ENCODE measurements at regions not wholly inside any gene's neighbourhood (a gene's known extent, or its start where the extent isn't known, plus 50 kb on each side); places are given as distances from the start of the nearest gene placed in this dataset.

- Histone ChIP-seq H3K27ac (ENCODE audit: low read depth, low read length) (no peak overlapping the region), H3F3A (ENCODE audit: control insufficient read depth, insufficient read depth) (no peaks in the 10 kb centered on the region), H3K36me3 (ENCODE audit: control insufficient read depth, low read length) (no peaks in the 10 kb centered on the region), H3K27me3 (ENCODE audit: control insufficient read depth, low read length) (no peaks in the 10 kb centered on the region), H3K4me1 (ENCODE audit: control insufficient read depth, low read length) (no peaks in the 10 kb centered on the region), H4K20me1 (ENCODE audit: control insufficient read depth, insufficient read depth, low read depth, low read length) (no peaks in the 10 kb centered on the region), H3K9me3 (ENCODE audit: control insufficient read depth, insufficient read depth, low read length) (no peaks in the 10 kb centered on the region), H3K79me2 (ENCODE audit: control insufficient read depth, low read length) (no peaks in the 10 kb centered on the region), H3K4me2 (ENCODE audit: low read length) (no peak overlapping the region), H3K9me2 (replicated peaks; ENCODE audit: control insufficient read depth, low read length) (no peaks in the 10 kb centered on the region), H3K4me3 (ENCODE audit: low read length) (no peak overlapping the region)
- TF ChIP-seq CTCF (IDR thresholded peaks at IDR 0.05; ENCODE audit: low read depth, low read length, poor library complexity, severe bottlenecking) = no peak
- TF ChIP-seq EZH2phosphoT487 (IDR thresholded peaks at IDR 0.05; ENCODE audit: borderline replicate concordance, low read length) = no peak
Measured at GRCh38 chr13:80133631-80134261, 207.2 kb downstream of the SPRY2 start.

GRCh38 chr13:80132741-80133601, 208.0 kb downstream of the SPRY2 start:
- H3K4me2 ChIP-seq (ENCODE audit: low read length) = no peak overlapping the region

GRCh38 chr13:80131204-80131603, 209.7 kb downstream of the SPRY2 start:
- Histone ChIP-seq H3K9me2 (replicated peaks; ENCODE audit: control insufficient read depth, low read length) (no peaks in the 10 kb centered on the region), H3K4me1 (ENCODE audit: control insufficient read depth, low read length) (no peaks in the 10 kb centered on the region), H3K27ac (ENCODE audit: low read depth, low read length) (no peak overlapping the region), H3K79me2 (ENCODE audit: control insufficient read depth, low read length) (no peaks in the 10 kb centered on the region), H3F3A (ENCODE audit: control insufficient read depth, insufficient read depth) (no peaks in the 10 kb centered on the region), H3K27me3 (ENCODE audit: control insufficient read depth, low read length) (no peaks in the 10 kb centered on the region), H3K4me2 (ENCODE audit: low read length) (no peak overlapping the region), H3K36me3 (ENCODE audit: control insufficient read depth, low read length) (no peaks in the 10 kb centered on the region), H3K4me3 (ENCODE audit: low read length) (no peak overlapping the region), H4K20me1 (ENCODE audit: control insufficient read depth, insufficient read depth, low read depth, low read length) (no peaks in the 10 kb centered on the region), H3K9me3 (ENCODE audit: control insufficient read depth, insufficient read depth, low read length) (no peaks in the 10 kb centered on the region)
- TF ChIP-seq CTCF (IDR thresholded peaks at IDR 0.05; ENCODE audit: low read depth, low read length, poor library complexity, severe bottlenecking) (no peak), EZH2phosphoT487 (IDR thresholded peaks at IDR 0.05; ENCODE audit: borderline replicate concordance, low read length) (no peak)

More at GRCh38 chr13:80132741-80133601, 208.0 kb downstream of the SPRY2 start:
- Histone ChIP-seq H3K27ac (ENCODE audit: low read depth, low read length) (no peak overlapping the region), H3K36me3 (ENCODE audit: control insufficient read depth, low read length) (no peaks in the 10 kb centered on the region), H3K27me3 (ENCODE audit: control insufficient read depth, low read length) (no peaks in the 10 kb centered on the region), H4K20me1 (ENCODE audit: control insufficient read depth, insufficient read depth, low read depth, low read length) (no peaks in the 10 kb centered on the region), H3K4me1 (ENCODE audit: control insufficient read depth, low read length) (no peaks in the 10 kb centered on the region), H3K4me3 (ENCODE audit: low read length) (no peak overlapping the region), H3K79me2 (ENCODE audit: control insufficient read depth, low read length) (no peaks in the 10 kb centered on the region), H3F3A (ENCODE audit: control insufficient read depth, insufficient read depth) (no peaks in the 10 kb centered on the region), H3K9me2 (replicated peaks; ENCODE audit: control insufficient read depth, low read length) (no peaks in the 10 kb centered on the region), H3K9me3 (ENCODE audit: control insufficient read depth, insufficient read depth, low read length) (no peaks in the 10 kb centered on the region)
- TF ChIP-seq EZH2phosphoT487 (IDR thresholded peaks at IDR 0.05; ENCODE audit: borderline replicate concordance, low read length) (no peak), CTCF (IDR thresholded peaks at IDR 0.05; ENCODE audit: low read depth, low read length, poor library complexity, severe bottlenecking) (no peak)

Data from DOHH2 (cell line).